ENCODE measurements at regions not wholly inside any gene's neighbourhood (a gene's known extent, or its start where the extent isn't known, plus 50 kb on each side); places are given as distances from the start of the nearest gene placed in this dataset.

GRCh38 chr5:28734396-28734795, 1696.0 kb upstream of the CDH9 start:
- TF ChIP-seq CTCF (IDR thresholded peaks at IDR 0.05) (no peak), TAF1 (IDR thresholded peaks at IDR 0.05; ENCODE audit: borderline replicate concordance, low read depth, low read length) (no peak), EP300 (IDR thresholded peaks at IDR 0.05; ENCODE audit: borderline replicate concordance in 1 of 2, low read depth in 1 of 2, low read length in 1 of 2) (no peak), RCOR1 (IDR thresholded peaks at IDR 0.05; ENCODE audit: low read length) (no peak), CHD2 (IDR thresholded peaks at IDR 0.05; ENCODE audit: low read length, partially characterized antibody) (no peak), RFX5 (IDR thresholded peaks at IDR 0.05; ENCODE audit: low read length) (no peak), RAD21 (IDR thresholded peaks at IDR 0.05; ENCODE audit: low read length) (no peak), ZBTB33 (IDR thresholded peaks at IDR 0.05; ENCODE audit: borderline replicate concordance, low read depth) (no peak), POLR2AphosphoS5 (IDR thresholded peaks at IDR 0.05; ENCODE audit: low read depth, low read length) (no peak), JUND (IDR thresholded peaks at IDR 0.05) (no peak), EZH2phosphoT487 (IDR thresholded peaks at IDR 0.05; ENCODE audit: borderline replicate concordance, low read depth) (no peak), MEF2A (IDR thresholded peaks at IDR 0.05; ENCODE audit: borderline replicate concordance, low read depth) (no peak), MXI1 (IDR thresholded peaks at IDR 0.05; ENCODE audit: low read depth, low read length) (no peak)
- TF ChIP-seq, protein P1, sequence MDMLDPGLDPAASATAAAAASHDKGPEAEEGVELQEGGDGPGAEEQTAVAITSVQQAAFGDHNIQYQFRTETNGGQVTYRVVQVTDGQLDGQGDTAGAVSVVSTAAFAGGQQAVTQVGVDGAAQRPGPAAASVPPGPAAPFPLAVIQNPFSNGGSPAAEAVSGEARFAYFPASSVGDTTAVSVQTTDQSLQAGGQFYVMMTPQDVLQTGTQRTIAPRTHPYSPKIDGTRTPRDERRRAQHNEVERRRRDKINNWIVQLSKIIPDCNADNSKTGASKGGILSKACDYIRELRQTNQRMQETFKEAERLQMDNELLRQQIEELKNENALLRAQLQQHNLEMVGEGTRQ (IDR thresholded peaks at IDR 0.05; ENCODE audit: borderline replicate concordance, low read depth, low read length) = no peak

Measured in SK-N-SH (cell line).